ENCODE measurements at regions not wholly inside any gene's neighbourhood (a gene's known extent, or its start where the extent isn't known, plus 50 kb on each side); places are given as distances from the start of the nearest gene placed in this dataset.

DNA sequence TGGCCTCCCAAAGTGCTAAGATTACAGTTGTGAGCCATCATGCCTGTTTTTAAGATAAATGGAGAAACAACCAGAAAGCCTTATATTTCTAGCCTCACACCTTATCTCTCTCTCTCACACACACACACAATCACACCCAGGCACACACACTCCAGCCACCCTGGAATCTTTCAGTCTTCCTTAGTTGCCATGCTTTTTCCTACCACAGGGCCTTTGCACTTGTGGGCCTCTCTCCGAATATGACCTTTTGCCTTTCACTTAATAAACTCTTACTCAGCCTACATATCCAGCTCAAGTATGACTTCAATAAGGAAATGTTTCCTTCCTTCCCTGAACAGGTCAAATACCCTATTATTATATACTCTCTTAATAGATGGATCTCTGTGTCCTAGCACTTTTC is 290.7 kb downstream of the NFIB start:
- H2BK5ac ChIP-seq (ENCODE audit: insufficient read length, low read length) = no peak overlapping the region
- no peak overlapping the region for H3K9ac ChIP-seq (ENCODE audit: extremely low read depth, insufficient read length, low read length)
- H3K14ac ChIP-seq (ENCODE audit: insufficient read depth, low read length) = no peak overlapping the region
- no peak overlapping the region for H2BK15ac ChIP-seq (ENCODE audit: low read depth, low read length)
- H2BK20ac ChIP-seq (ENCODE audit: low read depth, low read length, poor library complexity, severe bottlenecking) = no peak overlapping the region
- no peak overlapping the region for H4K8ac ChIP-seq (replicated peaks; ENCODE audit: insufficient read length, low read depth, low read length)
- Mint-ChIP-seq H3K4me3 (no peak overlapping the region), H3K4me1 (peaks cover 7% of the 10 kb centered on the region in 2 experiments), H3K27ac (no peak overlapping the region), H3K27me3 (ENCODE audit: low read depth) (no peaks in the 10 kb centered on the region; the same call in 1 of the 2 replicates), H3K9me3 (no peaks in the 10 kb centered on the region; a peak in 1 of 5 replicates), H3K36me3 (ENCODE audit: insufficient read depth in 1 of 3, low read depth in 3 of 3) (no peaks in the 10 kb centered on the region; a peak in 1 of 7 replicates)
- no peak overlapping the region for H4K5ac ChIP-seq (ENCODE audit: insufficient read length, low read depth, low read length)
- H2BK120ac ChIP-seq (ENCODE audit: low read depth, low read length, poor library complexity, severe bottlenecking) = no peak overlapping the region
- H3K18ac ChIP-seq (ENCODE audit: insufficient read length, low read depth, low read length) = no peak overlapping the region
- TF ChIP-seq, protein P1, sequence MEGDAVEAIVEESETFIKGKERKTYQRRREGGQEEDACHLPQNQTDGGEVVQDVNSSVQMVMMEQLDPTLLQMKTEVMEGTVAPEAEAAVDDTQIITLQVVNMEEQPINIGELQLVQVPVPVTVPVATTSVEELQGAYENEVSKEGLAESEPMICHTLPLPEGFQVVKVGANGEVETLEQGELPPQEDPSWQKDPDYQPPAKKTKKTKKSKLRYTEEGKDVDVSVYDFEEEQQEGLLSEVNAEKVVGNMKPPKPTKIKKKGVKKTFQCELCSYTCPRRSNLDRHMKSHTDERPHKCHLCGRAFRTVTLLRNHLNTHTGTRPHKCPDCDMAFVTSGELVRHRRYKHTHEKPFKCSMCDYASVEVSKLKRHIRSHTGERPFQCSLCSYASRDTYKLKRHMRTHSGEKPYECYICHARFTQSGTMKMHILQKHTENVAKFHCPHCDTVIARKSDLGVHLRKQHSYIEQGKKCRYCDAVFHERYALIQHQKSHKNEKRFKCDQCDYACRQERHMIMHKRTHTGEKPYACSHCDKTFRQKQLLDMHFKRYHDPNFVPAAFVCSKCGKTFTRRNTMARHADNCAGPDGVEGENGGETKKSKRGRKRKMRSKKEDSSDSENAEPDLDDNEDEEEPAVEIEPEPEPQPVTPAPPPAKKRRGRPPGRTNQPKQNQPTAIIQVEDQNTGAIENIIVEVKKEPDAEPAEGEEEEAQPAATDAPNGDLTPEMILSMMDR (conservative IDR thresholded peaks at IDR 0.05) = no peak
- H2BK12ac ChIP-seq (ENCODE audit: insufficient read length, low read depth, low read length) = no peak overlapping the region
- no peak overlapping the region for H2AFZ ChIP-seq (ENCODE audit: low read length)
- no peak overlapping the region for H3K23ac ChIP-seq (ENCODE audit: insufficient read length, low read depth, low read length)
- no peak overlapping the region for H2AK5ac ChIP-seq (ENCODE audit: insufficient read length, low read length)
- H3K27ac ChIP-seq (ENCODE audit: insufficient read length, low read depth, low read length) = no peak overlapping the region
- no peaks in the 10 kb centered on the region for H3K9me3 ChIP-seq (ENCODE audit: control insufficient read depth, low read depth, low read length)
- H3K79me1 ChIP-seq (ENCODE audit: insufficient read depth, low read depth, low read length, poor library complexity, severe bottlenecking) = no peaks in the 10 kb centered on the region
- H3K4ac ChIP-seq (ENCODE audit: low read depth, low read length) = no peak overlapping the region
- no peak overlapping the region for H4K91ac ChIP-seq (ENCODE audit: insufficient read length, low read depth, low read length)
- no peaks in the 10 kb centered on the region for H3K79me2 ChIP-seq (ENCODE audit: insufficient read depth, low read length)
- H3K56ac ChIP-seq (ENCODE audit: insufficient read length, low read depth, low read length) = no peak overlapping the region
- H3K4me1 ChIP-seq (ENCODE audit: insufficient read depth, low read length) = peaks cover 3% of the 10 kb centered on the region; the same call in 1 of the 2 replicates
- no peaks in the 10 kb centered on the region for H3K27me3 ChIP-seq (ENCODE audit: insufficient read depth, low read length)
- WGBS (ENCODE audit: extremely low coverage, insufficient read length, low lambda C conversion rate) = no CpG with 5 or more reads among the region's 1 CpG
- no peak overlapping the region for H3K4me2 ChIP-seq (ENCODE audit: insufficient read depth, insufficient read length, low read length)
- no peaks in the 10 kb centered on the region for H3K23me2 ChIP-seq (ENCODE audit: insufficient read length, low read depth, low read length, poor library complexity, severe bottlenecking)
- DNase-seq = no peak
- H3T11ph ChIP-seq (ENCODE audit: low read length) = no peak overlapping the region
- no peaks in the 10 kb centered on the region for H4K20me1 ChIP-seq (ENCODE audit: control insufficient read depth, insufficient read depth, insufficient read length)
